Spleen (tissue), 11 donors: ENCODE measurements at regions not wholly inside any gene's neighbourhood (a gene's known extent, or its start where the extent isn't known, plus 50 kb on each side); places are given as distances from the start of the nearest gene placed in this dataset.
"Not testable (repeated sequence)": the region's sequence is repeated elsewhere in the genome, so short reads cannot be mapped to it uniquely, and the experiment has no call there.

ENCODE experiments used
- DNase-seq: peaks from one replicate; pipeline ENCODE4 v3.0.0-alpha.2; 2020
- H3K27ac ChIP-seq, 8 donors: fragments of 200-600 bp; sonication (generic) in 7 of 8; 1 replicate in 4 of 8; 2 replicates in 4 of 8; pipeline versions ENCODE4 v1.5.0 to v1.8.0; 2016 to 2021; ENCODE audit warnings: inconsistent platforms in 4 of 8, mild to moderate bottlenecking in 4 of 8, moderate library complexity in 1 of 8
- H3K27me3 ChIP-seq, 7 donors: fragments of 200-600 bp; sonication (generic) in 6 of 7; replicated peaks in 1 of 7; 1 replicate in 4 of 7; 2 replicates in 3 of 7; pipeline versions ENCODE4 v1.5.0 to v1.8.0; 2016 to 2021; ENCODE audit warnings: inconsistent platforms in 3 of 7, mild to moderate bottlenecking in 1 of 7
- H3K36me3 ChIP-seq, 6 donors: fragments of 200-600 bp; sonication (generic) in 5 of 6; 1 replicate in 4 of 6; 2 replicates in 2 of 6; pipeline versions ENCODE4 v1.5.0 to v1.8.0; 2016 to 2021; ENCODE audit warnings: inconsistent platforms in 2 of 6
- H3K4me1 ChIP-seq, 6 donors: fragments of 200-600 bp; sonication (generic) in 5 of 6; 1 replicate in 3 of 6; 2 replicates in 3 of 6; pipeline versions ENCODE4 v1.5.0 to v1.8.0; 2016 to 2021; ENCODE audit warnings: inconsistent platforms in 3 of 6
- H3K4me3 ChIP-seq, 8 donors: fragments of 200-600 bp; sonication (generic) in 7 of 8; 1 replicate in 4 of 8; 2 replicates in 4 of 8; pipeline versions ENCODE4 v1.5.0 to v1.8.0; 2016 to 2021; ENCODE audit warnings: inconsistent platforms in 4 of 8, mild to moderate bottlenecking in 4 of 8, moderate library complexity in 2 of 8
- H3K9me3 ChIP-seq, 8 donors: fragments of 200-600 bp; sonication (generic) in 7 of 8; 1 replicate in 4 of 8; 2 replicates in 4 of 8; pipeline versions ENCODE4 v1.5.0 to v1.8.0; 2016 to 2021; ENCODE audit warnings: inconsistent platforms in 4 of 8
- POLR2A ChIP-seq, 3 donors: fragments of 450-650 bp; IDR thresholded peaks; one replicate each; pipeline ENCODE4 v1.5.1; 2017; ENCODE audit warnings: antibody characterized with exemption in 3 of 3, mild to moderate bottlenecking in 1 of 3
- POLR2AphosphoS5 ChIP-seq, 3 donors: sonication (generic); formaldehyde crosslinking; IDR thresholded peaks; one replicate each; pipeline ENCODE4 v1.5.1; 2017; ENCODE audit warnings: antibody characterized with exemption in 3 of 3
- WGBS, 5 donors: extraction: QIAGEN DNeasy Blood & Tissue Kit in 3 of 5; methylation state at CpG; one replicate each; pipeline versions ENCODE4 v1.1.5 to v1.1.7; 2013 to 2018; 5-methylcytosine and 5-hydroxymethylcytosine counted together
- intact Hi-C: fragments of 100-400 bp; cut with DNase I; formaldehyde crosslinking; loops from one replicate; pipeline ENCODE4 v1.15.0; 2023; ENCODE audit warnings: low total_unique reads
- TF ChIP-seq, protein P1 (sequence below), 11 experiments: fragments of 200-600 bp in 7 of 11; fragments of 450-650 bp in 4 of 11; sonication (generic) in 4 of 11; IDR thresholded peaks in 8 of 11; conservative IDR thresholded peaks in 3 of 11; 1 replicate in 7 of 11; 2 replicates in 4 of 11; pipeline versions ENCODE4 v1.4.0 to v1.8.0; 2016 to 2021; ENCODE audit warnings: antibody characterized with exemption in 11 of 11, inconsistent platforms in 4 of 11, mild to moderate bottlenecking in 1 of 11
- donor health status: healthy with polysubstance abuse.
- donor health status: DM: no; HTN: no; CAD: no; lungs with moderate emphysema.
- donor health status: DM: no; HTN: no; CAD: no.
- donor health status: Bipolar disorder and iron deficiency.
- donor health status: healthy.
- donor health status: DM: no; HTN: no; CAD: no.
- donor health status: DM: yes; HTN: yes; CAD: no.

GRCh38 chr9:22175972-22176545 is 167.0 kb upstream of the CDKN2B start:
- Histone ChIP-seq H3K27ac (peak overlapping the region in 2 of 8 donors; percentile 5 to 21), H3K36me3 (no peaks in the 10 kb centered on the region), H3K4me3 (no peak overlapping the region), H3K27me3 (no peaks in the 10 kb centered on the region), H3K4me1 (peaks cover 0 to 18% (median 6%) of the 10 kb centered on the region in 6 donors), H3K9me3 (peaks cover 0 to 15% (median 2%) of the 10 kb centered on the region in 8 donors)
- 28 to 42% (median 35%) methylated on average over 2 of the region's 2 CpGs for WGBS, 5 donors
- intact Hi-C loops, result no loop called here
- no peak for DNase-seq
- TF ChIP-seq POLR2A (IDR thresholded peaks at IDR 0.05), result no peak

- H3K27ac ChIP-seq, H3K36me3 ChIP-seq, H3K4me3 ChIP-seq, H3K4me1 ChIP-seq, intact Hi-C loops, DNase-seq, H3K27me3 ChIP-seq: not testable (repeated sequence)
- 72 to 85% (median 78%) methylated on average over 2 of the region's 2 CpGs for WGBS, 5 donors
- H3K9me3 ChIP-seq, result peaks cover 0 to 15% (median 2%) of the 10 kb centered on the region in 8 donors
Observed at GRCh38 chr9:22181021-22181420, 171.9 kb upstream of the CDKN2B start.

DNA sequence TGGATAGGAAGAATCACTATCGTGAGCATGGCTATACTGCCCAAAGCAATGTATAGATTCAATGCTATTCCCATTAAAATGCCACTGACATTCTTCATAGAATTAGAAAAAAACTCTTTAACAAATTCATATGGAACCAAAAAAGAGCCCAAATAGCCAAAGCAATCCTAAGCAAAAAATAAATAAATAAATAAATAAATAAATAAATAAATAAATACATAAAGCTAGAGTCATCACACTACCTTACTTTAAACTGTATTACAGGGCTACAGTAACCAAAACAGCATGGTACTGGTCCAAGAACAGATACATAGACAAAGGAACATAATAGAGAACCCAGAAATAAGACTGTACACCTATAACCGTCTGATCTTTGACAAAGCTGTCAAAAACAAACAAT is 180.4 kb upstream of the CDKN2B start:
- Histone ChIP-seq H3K9me3 (peaks cover 0 to 3% (median 0%) of the 10 kb centered on the region in 8 donors), H3K27me3 (no peaks in the 10 kb centered on the region), H3K4me3 (no peak overlapping the region), H3K27ac (no peak overlapping the region), H3K36me3 (no peaks in the 10 kb centered on the region), H3K4me1 (no peaks in the 10 kb centered on the region)
- 79 to 92% (median 85%) methylated on average over 2 of the region's 2 CpGs for WGBS, 5 donors
- DNase-seq, result no peak
- TF ChIP-seq POLR2A (IDR thresholded peaks at IDR 0.05), result no peak
- no peak for TF ChIP-seq POLR2AphosphoS5 (IDR thresholded peaks at IDR 0.05)
- TF ChIP-seq, protein P1, sequence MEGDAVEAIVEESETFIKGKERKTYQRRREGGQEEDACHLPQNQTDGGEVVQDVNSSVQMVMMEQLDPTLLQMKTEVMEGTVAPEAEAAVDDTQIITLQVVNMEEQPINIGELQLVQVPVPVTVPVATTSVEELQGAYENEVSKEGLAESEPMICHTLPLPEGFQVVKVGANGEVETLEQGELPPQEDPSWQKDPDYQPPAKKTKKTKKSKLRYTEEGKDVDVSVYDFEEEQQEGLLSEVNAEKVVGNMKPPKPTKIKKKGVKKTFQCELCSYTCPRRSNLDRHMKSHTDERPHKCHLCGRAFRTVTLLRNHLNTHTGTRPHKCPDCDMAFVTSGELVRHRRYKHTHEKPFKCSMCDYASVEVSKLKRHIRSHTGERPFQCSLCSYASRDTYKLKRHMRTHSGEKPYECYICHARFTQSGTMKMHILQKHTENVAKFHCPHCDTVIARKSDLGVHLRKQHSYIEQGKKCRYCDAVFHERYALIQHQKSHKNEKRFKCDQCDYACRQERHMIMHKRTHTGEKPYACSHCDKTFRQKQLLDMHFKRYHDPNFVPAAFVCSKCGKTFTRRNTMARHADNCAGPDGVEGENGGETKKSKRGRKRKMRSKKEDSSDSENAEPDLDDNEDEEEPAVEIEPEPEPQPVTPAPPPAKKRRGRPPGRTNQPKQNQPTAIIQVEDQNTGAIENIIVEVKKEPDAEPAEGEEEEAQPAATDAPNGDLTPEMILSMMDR (IDR thresholded peaks at IDR 0.05 in 8 of 11, conservative IDR thresholded peaks at IDR 0.05 in 3 of 11), result no peak
- intact Hi-C loops, result no loop called here

DNA sequence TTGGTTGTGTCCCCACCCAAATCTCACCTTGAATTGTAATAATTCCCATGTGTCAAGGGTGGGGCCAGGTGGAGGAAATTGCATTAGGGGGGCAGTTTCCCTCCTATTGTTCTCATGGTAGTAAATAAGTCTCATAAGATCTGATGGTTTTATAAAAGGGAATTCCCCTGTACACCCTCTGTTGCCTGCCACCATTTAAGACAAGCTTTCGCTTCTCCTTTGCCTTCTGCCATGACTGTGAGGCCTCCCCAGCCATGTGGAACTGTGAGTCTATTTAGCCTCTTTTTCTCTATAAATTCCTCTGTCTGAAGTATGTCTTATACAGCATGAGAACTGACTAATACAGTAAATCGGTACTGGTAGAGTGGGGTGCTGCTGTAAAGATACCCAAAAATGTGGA is 187.9 kb upstream of the CDKN2B start:
- H3K36me3 ChIP-seq, intact Hi-C loops, H3K4me1 ChIP-seq, H3K4me3 ChIP-seq, DNase-seq, H3K27me3 ChIP-seq, H3K9me3 ChIP-seq: not testable (repeated sequence)
- WGBS, 5 donors, result 66 to 84% (median 71%) methylated on average over 2 of the region's 2 CpGs
- H3K27ac ChIP-seq, result peak overlapping the region in 5 of 8 donors; percentile 38 to 58 (median 53)

GRCh38 chr9:22198681-22199080 is 189.6 kb upstream of the CDKN2B start:
- H3K27ac ChIP-seq, result no peak overlapping the region
- H3K4me1 ChIP-seq, result peaks cover 0 to 14% (median 8%) of the 10 kb centered on the region in 6 donors
- intact Hi-C loops, result no loop called here
- no peaks in the 10 kb centered on the region for H3K27me3 ChIP-seq
- no peak overlapping the region for H3K4me3 ChIP-seq
- TF ChIP-seq POLR2A (IDR thresholded peaks at IDR 0.05) (no peak), POLR2AphosphoS5 (IDR thresholded peaks at IDR 0.05) (no peak)
- TF ChIP-seq, protein P1 (IDR thresholded peaks at IDR 0.05 in 8 of 11, conservative IDR thresholded peaks at IDR 0.05 in 3 of 11), result no peak
- H3K9me3 ChIP-seq, result peaks cover 0 to 10% (median 0%) of the 10 kb centered on the region in 8 donors
- no peaks in the 10 kb centered on the region for H3K36me3 ChIP-seq
- DNase-seq, result no peak

- no peaks in the 10 kb centered on the region for H3K27me3 ChIP-seq
- intact Hi-C loops, result no loop called here
- no peak overlapping the region for H3K27ac ChIP-seq
- WGBS, 5 donors, result 83 to 90% (median 86%) methylated on average over 1 of the region's 1 CpG
- no peak overlapping the region for H3K4me3 ChIP-seq
- H3K36me3 ChIP-seq, result no peaks in the 10 kb centered on the region
- TF ChIP-seq POLR2AphosphoS5 (IDR thresholded peaks at IDR 0.05) (no peak), POLR2A (IDR thresholded peaks at IDR 0.05) (no peak)
- TF ChIP-seq, protein P1 (IDR thresholded peaks at IDR 0.05 in 8 of 11, conservative IDR thresholded peaks at IDR 0.05 in 3 of 11), result no peak
- H3K9me3 ChIP-seq, result peaks cover 0 to 10% (median 0%) of the 10 kb centered on the region in 8 donors
- H3K4me1 ChIP-seq, result peaks cover 0 to 26% (median 13%) of the 10 kb centered on the region in 6 donors
- DNase-seq, result no peak
Observed at GRCh38 chr9:22201256-22201655, 192.2 kb upstream of the CDKN2B start.
